ENCODE measurements at regions not wholly inside any gene's neighbourhood (a gene's known extent, or its start where the extent isn't known, plus 50 kb on each side); places are given as distances from the start of the nearest gene placed in this dataset.

- DNase-seq (ENCODE audit: low read depth), result peak; percentile 26
- no peak overlapping the region for H3K4me3 ChIP-seq (ENCODE audit: low read depth, low read length)
- TF ChIP-seq CTCF (IDR thresholded peaks at IDR 0.05; ENCODE audit: insufficient read depth, low read length), result peak; percentile 97
These were observed 141.0 kb upstream of the CIBAR2 start for GRCh38 chr16:85253084-85253941.

- TF ChIP-seq CTCF (IDR thresholded peaks at IDR 0.05; ENCODE audit: insufficient read depth, low read length), result no peak
- DNase-seq (ENCODE audit: low read depth), result no peak
- no peak overlapping the region for H3K4me3 ChIP-seq (ENCODE audit: low read depth, low read length)
These were observed 141.8 kb upstream of the CIBAR2 start for GRCh38 chr16:85254051-85254450.

DNA sequence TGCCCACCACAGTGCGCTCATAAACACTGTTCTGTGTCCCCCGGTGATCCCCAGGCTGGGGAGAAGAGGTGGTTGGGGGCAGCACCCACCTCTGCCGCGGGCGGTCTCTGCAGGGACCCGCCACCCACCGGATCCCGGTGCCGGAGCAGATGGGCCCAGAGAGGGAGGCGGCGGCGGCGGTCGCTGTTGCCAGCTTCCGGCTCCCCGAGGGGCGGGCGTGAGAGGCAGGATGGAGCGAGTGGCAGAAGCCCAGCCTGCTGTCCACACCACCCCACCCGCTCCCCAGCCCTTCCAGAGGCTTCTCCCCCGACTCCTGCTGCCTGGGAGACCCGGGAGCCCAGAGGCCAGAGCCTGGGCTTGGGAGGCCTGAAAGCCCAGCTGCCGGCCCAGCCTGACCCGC is 142.6 kb upstream of the CIBAR2 start:
- TF ChIP-seq CTCF (IDR thresholded peaks at IDR 0.05; ENCODE audit: insufficient read depth, low read length), result no peak
- H3K4me3 ChIP-seq (ENCODE audit: low read depth, low read length), result no peak overlapping the region
- no peak for DNase-seq (ENCODE audit: low read depth)

DNA sequence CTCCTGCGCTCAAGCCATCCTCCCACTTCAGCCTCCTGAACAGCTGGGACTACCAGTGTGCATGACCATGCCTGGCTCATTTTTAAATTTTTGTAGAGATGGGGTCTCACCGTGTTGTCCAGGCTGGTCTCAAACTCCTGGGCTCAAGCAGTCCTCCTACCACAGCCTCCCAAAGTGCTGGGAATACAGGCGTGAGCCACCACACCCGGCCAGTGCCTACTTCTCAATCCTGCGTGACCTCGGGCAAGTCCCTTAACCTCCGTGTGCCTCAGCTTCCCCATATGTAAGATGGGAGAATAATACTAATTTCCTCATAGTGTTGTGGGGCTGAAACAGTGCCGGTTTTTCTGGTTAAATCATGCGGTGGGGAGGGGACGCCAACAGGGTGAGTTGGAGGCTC is 143.5 kb upstream of the CIBAR2 start:
- no peak for TF ChIP-seq CTCF (IDR thresholded peaks at IDR 0.05; ENCODE audit: insufficient read depth, low read length)
- DNase-seq (ENCODE audit: low read depth), result no peak
- H3K4me3 ChIP-seq (ENCODE audit: low read depth, low read length), result no peak overlapping the region

- no peak overlapping the region for H3K4me3 ChIP-seq (ENCODE audit: low read depth, low read length)
- DNase-seq (ENCODE audit: low read depth), result no peak
- TF ChIP-seq CTCF (IDR thresholded peaks at IDR 0.05; ENCODE audit: insufficient read depth, low read length), result no peak
These were observed 144.0 kb upstream of the CIBAR2 start for GRCh38 chr16:85256190-85256739.

- TF ChIP-seq CTCF (IDR thresholded peaks at IDR 0.05; ENCODE audit: insufficient read depth, low read length), result no peak
- no peak for DNase-seq (ENCODE audit: low read depth)
- no peak overlapping the region for H3K4me3 ChIP-seq (ENCODE audit: low read depth, low read length)
These were observed 145.2 kb upstream of the CIBAR2 start for GRCh38 chr16:85257483-85257882.

Measured in fibroblast of the aortic adventitia (primary cell).